Choroid plexus epithelial cell (primary cell): ENCODE measurements at regions not wholly inside any gene's neighbourhood (a gene's known extent, or its start where the extent isn't known, plus 50 kb on each side); places are given as distances from the start of the nearest gene placed in this dataset.

ENCODE experiments used
- DNase-seq: peaks from one replicate; pipeline ENCODE4 v3.0.0-alpha.2; 2010; ENCODE audit warnings: low read depth
- H3K4me3 ChIP-seq: 2 replicates; pipeline ENCODE4 v1.5.1; 2011; ENCODE audit warnings: low read depth, mild to moderate bottlenecking, control low read depth, low read length, moderate library complexity
- TF ChIP-seq, protein P1 (sequence below): conservative IDR thresholded peaks from 2 replicates; pipeline ENCODE4 v1.5.1; 2011; ENCODE audit warnings: low read depth, mild to moderate bottlenecking, control low read depth, inconsistent platforms, low read length, moderate library complexity

DNA sequence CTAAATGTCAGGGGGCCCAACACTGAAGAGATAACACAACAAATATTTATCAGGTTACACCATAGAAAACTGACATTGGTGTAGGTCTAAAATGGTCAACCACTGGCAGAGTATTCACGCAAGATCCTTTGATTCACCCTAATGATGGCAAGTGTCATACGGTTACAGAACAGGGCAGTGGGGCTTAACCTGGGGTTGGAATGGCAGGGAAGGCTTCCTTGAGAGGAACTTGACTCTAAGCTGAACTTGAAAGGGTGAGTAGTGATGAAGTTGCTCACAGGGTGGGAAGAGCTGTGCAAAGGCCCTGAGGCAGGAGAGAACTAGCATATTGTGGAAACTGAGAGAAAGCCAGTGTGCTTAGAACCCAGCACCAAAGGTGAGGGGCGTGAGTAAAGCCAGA lies 97.1 kb upstream of the MVB12B start:
- TF ChIP-seq, protein P1, sequence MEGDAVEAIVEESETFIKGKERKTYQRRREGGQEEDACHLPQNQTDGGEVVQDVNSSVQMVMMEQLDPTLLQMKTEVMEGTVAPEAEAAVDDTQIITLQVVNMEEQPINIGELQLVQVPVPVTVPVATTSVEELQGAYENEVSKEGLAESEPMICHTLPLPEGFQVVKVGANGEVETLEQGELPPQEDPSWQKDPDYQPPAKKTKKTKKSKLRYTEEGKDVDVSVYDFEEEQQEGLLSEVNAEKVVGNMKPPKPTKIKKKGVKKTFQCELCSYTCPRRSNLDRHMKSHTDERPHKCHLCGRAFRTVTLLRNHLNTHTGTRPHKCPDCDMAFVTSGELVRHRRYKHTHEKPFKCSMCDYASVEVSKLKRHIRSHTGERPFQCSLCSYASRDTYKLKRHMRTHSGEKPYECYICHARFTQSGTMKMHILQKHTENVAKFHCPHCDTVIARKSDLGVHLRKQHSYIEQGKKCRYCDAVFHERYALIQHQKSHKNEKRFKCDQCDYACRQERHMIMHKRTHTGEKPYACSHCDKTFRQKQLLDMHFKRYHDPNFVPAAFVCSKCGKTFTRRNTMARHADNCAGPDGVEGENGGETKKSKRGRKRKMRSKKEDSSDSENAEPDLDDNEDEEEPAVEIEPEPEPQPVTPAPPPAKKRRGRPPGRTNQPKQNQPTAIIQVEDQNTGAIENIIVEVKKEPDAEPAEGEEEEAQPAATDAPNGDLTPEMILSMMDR = no peak
- no peak for DNase-seq
- no peak overlapping the region for H3K4me3 ChIP-seq

DNA sequence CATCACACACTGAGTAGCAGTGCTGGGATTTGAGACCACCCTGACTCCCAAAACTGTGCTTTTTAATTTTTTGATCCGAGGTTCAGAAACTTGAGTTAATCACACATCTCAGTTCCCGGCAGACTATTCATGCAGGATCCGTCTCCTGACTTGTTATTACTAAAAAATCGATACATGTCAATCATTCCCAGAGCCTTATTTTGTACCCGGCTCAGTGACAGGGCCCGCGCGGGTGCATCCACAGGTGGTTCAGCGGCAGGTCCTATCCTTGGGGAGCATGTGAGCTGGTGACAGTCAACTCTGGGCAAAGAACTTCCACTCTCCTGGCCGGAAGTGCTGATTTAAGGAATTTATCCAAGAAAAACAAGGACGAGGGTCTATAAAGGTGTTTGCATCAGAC lies 95.9 kb upstream of the MVB12B start:
- no peak overlapping the region for H3K4me3 ChIP-seq
- TF ChIP-seq, protein P1 = no peak
- no peak for DNase-seq

DNA sequence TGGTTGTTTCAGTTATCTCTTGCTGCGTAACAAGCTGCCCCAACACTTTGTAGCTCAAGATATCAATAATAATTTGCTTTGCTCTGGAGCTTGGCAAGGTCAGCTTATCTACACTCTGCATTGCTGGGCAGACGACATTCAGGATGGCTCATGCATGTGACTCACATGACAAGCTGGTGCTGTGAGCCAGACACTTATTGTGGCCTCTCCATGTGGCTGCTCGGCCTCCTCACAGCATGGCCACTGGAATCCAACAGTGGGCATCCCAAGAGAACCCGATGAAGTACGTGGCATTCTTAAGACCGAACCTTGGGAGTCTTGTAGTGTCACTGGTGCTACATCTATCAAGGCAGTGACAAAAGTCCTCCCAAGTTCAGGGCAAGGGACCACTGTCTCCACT lies 94.2 kb upstream of the MVB12B start:
- no peak overlapping the region for H3K4me3 ChIP-seq
- DNase-seq = no peak
- TF ChIP-seq, protein P1 = no peak

DNA sequence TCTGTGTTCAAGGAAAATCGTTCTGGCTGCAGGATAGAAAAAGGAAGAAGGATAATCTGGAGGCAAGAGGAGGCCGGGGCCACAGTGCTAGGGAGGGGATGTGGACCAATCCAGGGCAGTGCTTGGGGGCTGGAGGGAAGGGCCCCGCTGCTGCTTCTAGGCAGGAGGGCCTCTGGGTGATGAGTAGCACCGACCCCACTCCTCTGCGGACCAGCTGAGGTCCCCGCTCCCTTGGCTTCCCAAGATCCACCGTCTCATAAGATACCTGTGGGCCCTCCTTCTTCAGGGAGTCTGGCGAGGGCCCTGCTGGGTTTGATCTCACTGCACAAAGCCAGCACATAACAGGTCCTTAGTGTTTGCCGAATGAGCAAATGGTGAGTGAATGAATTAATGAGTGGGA lies 93.5 kb upstream of the MVB12B start:
- no peak for DNase-seq
- H3K4me3 ChIP-seq = no peak overlapping the region
- TF ChIP-seq, protein P1 = no peak

DNA sequence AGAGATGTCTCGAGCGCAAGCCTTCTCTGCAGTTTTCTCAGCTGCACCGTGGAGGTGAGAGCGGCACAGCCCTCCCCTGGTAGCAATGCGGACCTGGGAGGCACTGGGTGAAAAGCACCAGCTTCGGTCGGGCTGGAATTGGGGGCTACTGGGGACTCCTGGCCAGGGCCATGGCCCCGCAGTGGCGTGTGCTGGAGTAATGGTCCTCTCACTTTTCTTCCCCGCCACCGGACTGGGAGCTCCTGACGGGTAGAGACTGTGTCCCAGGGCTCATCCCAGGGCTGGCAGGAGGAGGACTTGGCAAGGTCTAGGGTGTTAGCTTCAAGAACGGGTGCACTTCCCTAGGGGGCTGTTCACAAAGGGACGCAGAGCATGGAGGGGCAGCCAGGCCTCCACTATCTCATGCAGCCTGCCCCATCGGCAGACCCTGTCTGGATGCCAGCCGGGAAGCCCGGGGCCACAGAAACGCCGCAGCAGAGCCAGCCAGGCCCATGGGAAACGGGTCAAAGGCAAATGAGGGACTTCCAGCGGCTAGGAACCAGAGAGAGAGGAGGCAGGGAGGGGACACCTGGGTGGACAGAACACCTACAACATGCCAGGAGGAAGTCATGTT lies 92.6 kb upstream of the MVB12B start:
- no peak for DNase-seq
- no peak overlapping the region for H3K4me3 ChIP-seq
- TF ChIP-seq, protein P1 = no peak

DNA sequence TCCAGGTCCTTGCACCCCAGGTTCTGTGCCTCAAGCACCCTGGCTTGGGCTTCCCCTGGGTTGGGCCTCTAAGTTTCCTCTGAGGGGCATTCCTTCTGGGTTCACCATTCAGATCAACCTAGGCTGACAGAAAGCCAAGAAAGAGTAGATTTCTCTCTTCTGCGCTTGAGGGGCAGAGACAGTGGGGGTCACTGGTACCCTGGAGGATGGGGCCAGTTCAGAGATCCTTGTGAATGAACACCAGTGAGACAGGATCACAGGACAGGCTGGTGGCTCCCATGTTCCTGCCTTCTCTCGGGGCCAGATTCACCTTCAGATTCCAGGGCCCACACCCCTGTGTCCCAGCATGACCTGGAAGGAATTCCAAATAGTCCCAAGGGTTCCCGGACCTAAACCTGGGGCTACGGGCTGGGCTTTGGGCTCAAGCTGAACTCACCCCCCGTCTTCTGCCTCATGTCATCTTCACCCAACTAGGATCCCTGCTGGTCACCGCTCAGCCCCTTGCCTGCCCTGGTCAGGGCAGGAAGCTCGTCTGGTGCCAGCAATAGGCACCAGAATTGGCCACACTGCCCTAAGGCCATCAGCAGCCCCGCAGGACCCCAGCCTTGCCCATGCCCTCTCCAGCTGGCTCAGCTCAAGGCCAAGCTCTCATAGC lies 91.8 kb upstream of the MVB12B start:
- no peak overlapping the region for H3K4me3 ChIP-seq
- TF ChIP-seq, protein P1 = no peak
- no peak for DNase-seq
